ENCODE measurements at regions not wholly inside any gene's neighbourhood (a gene's known extent, or its start where the extent isn't known, plus 50 kb on each side); places are given as distances from the start of the nearest gene placed in this dataset.

- Histone ChIP-seq H3K9me3 (ENCODE audit: control extremely low read depth in 1 of 5, control insufficient read depth in 4 of 5, insufficient read depth in 2 of 5, low read depth in 1 of 5, low read length in 4 of 5) (peaks cover 0 to 8% (median 0%) of the 10 kb centered on the region in 5 experiments), H3K4me3 (ENCODE audit: control insufficient read depth in 1 of 7, extremely low read depth in 1 of 7, insufficient read depth in 4 of 7, low read depth in 2 of 7, low read length in 6 of 7) (peak overlapping the region in 2 of 7 experiments; percentile 16 to 64), H3K27me3 (replicated peaks in 2 of 5; ENCODE audit: control insufficient read depth in 4 of 5, insufficient read depth in 5 of 5, low read length in 4 of 5) (no peaks in the 10 kb centered on the region), H3K4me1 (ENCODE audit: control extremely low read depth in 1 of 4, control insufficient read depth in 4 of 4, insufficient read depth in 4 of 4, low read length in 3 of 4) (peaks cover 0 to 5% (median 2%) of the 10 kb centered on the region in 4 experiments), H3K36me3 (ENCODE audit: control insufficient read depth in 4 of 4, insufficient read depth in 4 of 4, low read length in 3 of 4) (no peaks in the 10 kb centered on the region), H3K27ac (ENCODE audit: insufficient read depth in 1 of 2, low read depth in 1 of 2, low read length in 2 of 2, poor library complexity in 1 of 2, severe bottlenecking in 2 of 2) (no peak overlapping the region)
- WGBS (ENCODE audit: insufficient coverage): 63% methylated on average over 13 of the region's 14 CpGs
- no peak for DNase-seq
- CTCF ChIA-PET: no interaction called here
- POLR2A ChIA-PET: no interaction called here
These were observed 140.1 kb upstream of the BTBD3 start for GRCh38 chr20:11777387-11778205.

- WGBS (ENCODE audit: insufficient coverage): 0% methylated on average over 1 of the region's 5 CpGs
- no peaks in the 10 kb centered on the region for H3K36me3 ChIP-seq (ENCODE audit: control insufficient read depth in 4 of 4, insufficient read depth in 4 of 4, low read length in 3 of 4)
- peaks cover 0 to 7% (median 0%) of the 10 kb centered on the region in 5 experiments for H3K9me3 ChIP-seq (ENCODE audit: control extremely low read depth in 1 of 5, control insufficient read depth in 4 of 5, insufficient read depth in 2 of 5, low read depth in 1 of 5, low read length in 4 of 5)
- POLR2A ChIA-PET: no interaction called here
- no peak overlapping the region for H3K27ac ChIP-seq (ENCODE audit: insufficient read depth in 1 of 2, low read depth in 1 of 2, low read length in 2 of 2, poor library complexity in 1 of 2, severe bottlenecking in 2 of 2)
- CTCF ChIA-PET: no interaction called here
- peaks cover 0 to 5% (median 2%) of the 10 kb centered on the region in 4 experiments for H3K4me1 ChIP-seq (ENCODE audit: control extremely low read depth in 1 of 4, control insufficient read depth in 4 of 4, insufficient read depth in 4 of 4, low read length in 3 of 4)
- DNase-seq: no peak
- H3K27me3 ChIP-seq (replicated peaks in 2 of 5; ENCODE audit: control insufficient read depth in 4 of 5, insufficient read depth in 5 of 5, low read length in 4 of 5): no peaks in the 10 kb centered on the region
- peak overlapping the region in 3 of 7 experiments; percentile 16 to 64 (median 16) for H3K4me3 ChIP-seq (ENCODE audit: control insufficient read depth in 1 of 7, extremely low read depth in 1 of 7, insufficient read depth in 4 of 7, low read depth in 2 of 7, low read length in 6 of 7)
These were observed 139.5 kb upstream of the BTBD3 start for GRCh38 chr20:11778206-11778570.

- H3K36me3 ChIP-seq (ENCODE audit: control insufficient read depth in 4 of 4, insufficient read depth in 4 of 4, low read length in 3 of 4): no peaks in the 10 kb centered on the region
- peaks cover 0 to 5% (median 2%) of the 10 kb centered on the region in 4 experiments for H3K4me1 ChIP-seq (ENCODE audit: control extremely low read depth in 1 of 4, control insufficient read depth in 4 of 4, insufficient read depth in 4 of 4, low read length in 3 of 4)
- no peaks in the 10 kb centered on the region for H3K9me3 ChIP-seq (ENCODE audit: control extremely low read depth in 1 of 5, control insufficient read depth in 4 of 5, insufficient read depth in 2 of 5, low read depth in 1 of 5, low read length in 4 of 5)
- no peaks in the 10 kb centered on the region for H3K27me3 ChIP-seq (replicated peaks in 2 of 5; ENCODE audit: control insufficient read depth in 4 of 5, insufficient read depth in 5 of 5, low read length in 4 of 5)
- ChIA-PET CTCF (no interaction called here), POLR2A (no interaction called here)
- H3K27ac ChIP-seq (ENCODE audit: insufficient read depth in 1 of 2, low read depth in 1 of 2, low read length in 2 of 2, poor library complexity in 1 of 2, severe bottlenecking in 2 of 2): no peak overlapping the region
- no peak overlapping the region for H3K4me3 ChIP-seq (ENCODE audit: control insufficient read depth in 1 of 7, extremely low read depth in 1 of 7, insufficient read depth in 4 of 7, low read depth in 2 of 7, low read length in 6 of 7)
- DNase-seq: no peak
- 80% methylated on average over 2 of the region's 2 CpGs for WGBS (ENCODE audit: insufficient coverage)
These were observed 136.8 kb upstream of the BTBD3 start for GRCh38 chr20:11780765-11781369.

- Histone ChIP-seq H3K27ac (ENCODE audit: insufficient read depth in 1 of 2, low read depth in 1 of 2, low read length in 2 of 2, poor library complexity in 1 of 2, severe bottlenecking in 2 of 2) (no peak overlapping the region), H3K4me3 (ENCODE audit: control insufficient read depth in 1 of 7, extremely low read depth in 1 of 7, insufficient read depth in 4 of 7, low read depth in 2 of 7, low read length in 6 of 7) (no peak overlapping the region), H3K4me1 (ENCODE audit: control extremely low read depth in 1 of 4, control insufficient read depth in 4 of 4, insufficient read depth in 4 of 4, low read length in 3 of 4) (peaks cover 0 to 2% (median 0%) of the 10 kb centered on the region in 4 experiments), H3K36me3 (ENCODE audit: control insufficient read depth in 4 of 4, insufficient read depth in 4 of 4, low read length in 3 of 4) (no peaks in the 10 kb centered on the region), H3K27me3 (replicated peaks in 2 of 5; ENCODE audit: control insufficient read depth in 4 of 5, insufficient read depth in 5 of 5, low read length in 4 of 5) (no peaks in the 10 kb centered on the region), H3K9me3 (ENCODE audit: control extremely low read depth in 1 of 5, control insufficient read depth in 4 of 5, insufficient read depth in 2 of 5, low read depth in 1 of 5, low read length in 4 of 5) (no peaks in the 10 kb centered on the region)
- DNase-seq: no peak
- WGBS (ENCODE audit: insufficient coverage): 89% methylated on average over 3 of the region's 6 CpGs
- POLR2A ChIA-PET: no interaction called here
- CTCF ChIA-PET: interaction anchor here (0.6 to 0.9 kb wide), 2 partner anchors 34 to 129 kb away, joined by 3 read pairs; no protein-coding TSS in a partner anchor
These were observed 134.4 kb upstream of the BTBD3 start for GRCh38 chr20:11783102-11783850.

GRCh38 chr20:11785885-11786507 lies 131.7 kb upstream of the BTBD3 start:
- Histone ChIP-seq H3K27me3 (replicated peaks in 2 of 5; ENCODE audit: control insufficient read depth in 4 of 5, insufficient read depth in 5 of 5, low read length in 4 of 5) (no peaks in the 10 kb centered on the region), H3K4me1 (ENCODE audit: control extremely low read depth in 1 of 4, control insufficient read depth in 4 of 4, insufficient read depth in 4 of 4, low read length in 3 of 4) (peaks cover 10 to 24% (median 16%) of the 10 kb centered on the region in 4 experiments), H3K9me3 (ENCODE audit: control extremely low read depth in 1 of 5, control insufficient read depth in 4 of 5, insufficient read depth in 2 of 5, low read depth in 1 of 5, low read length in 4 of 5) (no peaks in the 10 kb centered on the region), H3K27ac (ENCODE audit: insufficient read depth in 1 of 2, low read depth in 1 of 2, low read length in 2 of 2, poor library complexity in 1 of 2, severe bottlenecking in 2 of 2) (no peak overlapping the region), H3K36me3 (ENCODE audit: control insufficient read depth in 4 of 4, insufficient read depth in 4 of 4, low read length in 3 of 4) (no peaks in the 10 kb centered on the region), H3K4me3 (ENCODE audit: control insufficient read depth in 1 of 7, extremely low read depth in 1 of 7, insufficient read depth in 4 of 7, low read depth in 2 of 7, low read length in 6 of 7) (no peak overlapping the region)
- DNase-seq: no peak
- WGBS (ENCODE audit: insufficient coverage): 92% methylated on average over 3 of the region's 4 CpGs
- POLR2A ChIA-PET: no interaction called here
- CTCF ChIA-PET: interaction anchor here (0.6 kb wide), 1 partner anchor 70 kb away, joined by 3 read pairs; no protein-coding TSS in a partner anchor

GRCh38 chr20:11790046-11790445 lies 127.6 kb upstream of the BTBD3 start:
- Histone ChIP-seq H3K27me3 (replicated peaks in 2 of 5; ENCODE audit: control insufficient read depth in 4 of 5, insufficient read depth in 5 of 5, low read length in 4 of 5) (no peaks in the 10 kb centered on the region), H3K36me3 (ENCODE audit: control insufficient read depth in 4 of 4, insufficient read depth in 4 of 4, low read length in 3 of 4) (no peaks in the 10 kb centered on the region), H3K4me1 (ENCODE audit: control extremely low read depth in 1 of 4, control insufficient read depth in 4 of 4, insufficient read depth in 4 of 4, low read length in 3 of 4) (peaks cover 10 to 44% (median 17%) of the 10 kb centered on the region in 4 experiments), H3K4me3 (ENCODE audit: control insufficient read depth in 1 of 7, extremely low read depth in 1 of 7, insufficient read depth in 4 of 7, low read depth in 2 of 7, low read length in 6 of 7) (no peak overlapping the region), H3K9me3 (ENCODE audit: control extremely low read depth in 1 of 5, control insufficient read depth in 4 of 5, insufficient read depth in 2 of 5, low read depth in 1 of 5, low read length in 4 of 5) (no peaks in the 10 kb centered on the region), H3K27ac (ENCODE audit: insufficient read depth in 1 of 2, low read depth in 1 of 2, low read length in 2 of 2, poor library complexity in 1 of 2, severe bottlenecking in 2 of 2) (no peak overlapping the region)
- CTCF ChIA-PET: interaction anchor here (1.9 kb wide), 1 partner anchor 94 kb away, joined by 5 read pairs; no protein-coding TSS in a partner anchor
- peak; percentile 22 to 87 (median 74) for DNase-seq
- WGBS (ENCODE audit: insufficient coverage): no CpG with 5 or more reads among the region's 1 CpG
- POLR2A ChIA-PET: no interaction called here
